HG02623 (cell line): ENCODE measurements at regions not wholly inside any gene's neighbourhood (a gene's known extent, or its start where the extent isn't known, plus 50 kb on each side); places are given as distances from the start of the nearest gene placed in this dataset.
A peak's percentile ranks its signal among the peaks of the same experiment; 100 is the strongest.

Experiments used
- ATAC-seq: cut with Tn5 transposase; IDR thresholded peaks from one replicate; pipeline ENCODE4 v1.9.1; 2021; ENCODE audit warnings: moderate library complexity; ENCODE audit not compliant: unreplicated experiment

DNA sequence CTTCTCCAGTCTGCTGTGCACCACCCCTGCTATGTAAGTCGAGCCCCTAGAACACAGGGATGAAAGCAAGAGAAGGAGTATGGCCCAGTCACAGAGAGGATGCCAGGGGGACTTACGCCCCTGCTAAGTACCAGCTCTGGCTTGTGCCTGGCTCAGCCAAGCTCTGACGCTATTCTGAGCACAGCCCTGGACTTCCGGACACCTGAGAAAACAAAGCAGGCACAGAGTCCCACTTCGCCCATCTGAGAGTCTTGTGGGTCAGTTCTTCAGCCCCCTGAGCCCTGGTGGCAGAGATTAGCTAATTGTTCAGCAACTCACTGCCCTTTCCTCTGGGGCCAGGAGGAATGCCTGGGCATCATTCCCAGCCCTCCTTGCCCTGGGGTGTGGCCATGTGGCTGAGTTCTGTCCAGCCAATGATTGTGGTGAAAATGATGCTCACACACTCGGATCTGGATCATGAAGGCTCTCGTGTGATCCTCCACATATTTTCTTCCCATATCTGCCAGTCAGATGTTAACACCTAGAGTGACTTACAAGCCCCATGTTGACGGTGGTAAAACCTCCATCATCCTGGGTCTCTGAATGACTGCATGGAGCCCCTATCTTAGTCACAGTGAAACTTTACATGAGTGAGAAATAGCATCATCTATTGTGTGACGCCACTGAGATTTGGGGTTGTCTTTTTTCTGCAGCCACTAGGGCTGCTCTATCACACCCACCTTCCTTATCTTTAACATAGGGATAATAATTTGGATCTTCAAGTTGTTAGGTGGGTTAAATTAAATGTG is 105.7 kb downstream of the TPRA1 start:
- ATAC-seq = no peak

- ATAC-seq = peak; percentile 67
Observed at GRCh38 chr3:127483902-127484591, 106.5 kb downstream of the TPRA1 start.

DNA sequence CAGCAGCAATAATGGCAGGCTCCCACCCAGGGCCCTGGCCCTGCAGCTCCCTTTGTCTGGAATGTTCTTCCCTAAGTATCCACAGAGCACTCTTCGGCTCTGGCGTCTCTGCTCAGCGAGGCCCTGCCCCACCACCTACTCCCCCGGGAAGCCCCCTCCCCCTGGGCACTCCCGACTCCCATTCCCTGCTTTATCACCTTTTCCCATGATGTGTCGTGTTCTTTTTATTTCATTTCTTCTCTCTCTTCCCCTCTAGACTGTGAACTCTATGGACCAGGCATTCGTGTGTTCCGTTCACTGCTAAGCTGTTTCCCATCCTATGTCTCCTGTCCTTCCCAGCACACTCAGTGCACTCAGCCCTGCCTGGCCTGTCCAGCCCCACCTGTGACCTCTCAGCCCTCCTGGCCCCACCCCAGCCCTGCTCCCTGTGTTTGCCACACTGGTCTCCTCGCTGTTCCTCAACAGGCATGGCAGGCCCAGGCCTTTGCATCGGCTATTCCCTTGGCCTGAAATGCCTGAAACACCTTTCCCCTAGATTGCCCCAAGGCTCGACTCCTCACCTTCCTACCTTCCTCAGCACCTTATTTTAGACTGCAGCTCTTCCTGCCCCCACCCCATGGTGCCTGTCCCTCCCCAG is 107.4 kb downstream of the TPRA1 start:
- ATAC-seq = no peak

- ATAC-seq = no peak
Observed at GRCh38 chr3:127482216-127483004, 108.1 kb downstream of the TPRA1 start.

DNA sequence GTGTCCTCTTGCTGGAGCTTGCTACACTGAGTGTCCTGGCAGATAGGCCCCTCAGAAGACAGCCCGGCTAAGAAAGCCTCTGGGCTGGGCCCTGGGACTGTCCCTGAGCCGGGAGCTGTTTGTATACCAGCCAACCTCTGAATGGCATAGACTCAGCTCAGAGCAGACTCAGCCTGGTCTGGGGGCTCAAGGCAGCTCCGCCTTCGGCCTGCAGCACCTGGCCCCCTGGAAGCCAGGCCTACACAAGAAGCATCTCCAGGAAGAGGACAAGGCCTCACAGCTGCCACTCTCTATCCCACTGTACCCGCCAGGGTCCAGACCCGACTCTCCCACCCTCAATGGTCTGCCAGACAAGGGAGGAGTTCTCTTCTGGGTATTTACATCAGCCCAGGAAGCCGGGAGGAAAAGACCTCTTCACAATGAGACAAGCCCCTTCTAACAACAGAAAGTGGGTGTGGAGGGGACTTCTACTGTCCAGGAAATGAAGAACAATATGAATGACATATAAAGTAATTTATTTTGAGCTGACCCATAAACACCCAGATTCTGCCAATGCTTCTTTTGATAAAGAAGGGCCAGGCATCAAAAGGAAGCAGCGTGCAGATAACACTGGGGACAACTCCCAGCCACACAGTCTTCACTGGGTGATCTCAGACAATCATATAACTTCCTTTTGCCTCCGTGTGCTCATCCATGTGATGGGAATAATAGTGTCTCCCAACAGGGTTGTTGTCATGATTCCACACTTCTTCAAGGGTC is 110.2 kb downstream of the TPRA1 start:
- no peak for ATAC-seq

DNA sequence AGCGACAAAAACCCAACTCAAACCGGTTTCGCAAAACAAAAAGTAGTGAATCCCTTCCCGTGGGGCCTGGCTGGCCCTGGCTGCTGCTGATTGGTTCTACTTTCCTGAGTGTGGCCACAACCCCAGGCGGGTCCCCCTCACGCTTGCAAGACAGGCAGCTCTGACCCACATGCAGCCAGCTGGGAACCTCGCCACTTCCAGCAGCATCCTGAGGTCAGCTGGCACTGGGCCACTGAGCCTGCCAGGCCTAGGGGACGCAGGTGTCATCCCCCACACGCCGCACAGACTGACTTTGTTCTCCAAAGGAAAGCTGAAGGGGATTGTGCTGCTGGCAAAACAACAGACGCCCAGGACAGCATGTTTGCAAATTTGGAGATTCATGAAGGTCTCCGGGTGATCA is 111.1 kb downstream of the TPRA1 start:
- no peak for ATAC-seq

- ATAC-seq = no peak
Observed at GRCh38 chr3:127478922-127479321, 111.6 kb downstream of the TPRA1 start.

GRCh38 chr3:127477396-127477795 is 113.1 kb downstream of the TPRA1 start:
- no peak for ATAC-seq

GRCh38 chr3:127476936-127477335 is 113.6 kb downstream of the TPRA1 start:
- no peak for ATAC-seq

GRCh38 chr3:127475975-127476705 is 114.4 kb downstream of the TPRA1 start:
- no peak for ATAC-seq

DNA sequence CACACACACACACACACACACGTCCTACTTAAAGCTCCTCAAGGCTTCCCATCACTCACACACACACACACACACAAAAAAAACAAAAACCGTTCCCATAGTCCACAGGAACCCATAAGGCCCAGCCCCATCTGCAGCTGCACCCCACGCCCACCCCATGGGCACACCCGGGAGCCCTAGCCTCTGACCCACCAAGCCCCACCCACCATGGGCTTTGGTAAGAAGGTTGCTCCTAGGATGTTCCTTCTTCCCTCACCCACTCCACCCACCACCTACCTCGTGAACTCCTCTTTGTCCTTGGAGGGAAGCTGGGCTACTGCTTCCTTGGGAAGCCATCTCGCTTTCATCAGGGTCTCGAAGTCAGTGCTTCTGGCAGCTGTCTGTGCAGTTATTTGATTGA is 115.1 kb downstream of the TPRA1 start:
- no peak for ATAC-seq

GRCh38 chr3:127473244-127474024 is 117.1 kb downstream of the TPRA1 start:
- ATAC-seq = no peak

GRCh38 chr3:127472506-127472905 is 118.0 kb downstream of the TPRA1 start:
- no peak for ATAC-seq

DNA sequence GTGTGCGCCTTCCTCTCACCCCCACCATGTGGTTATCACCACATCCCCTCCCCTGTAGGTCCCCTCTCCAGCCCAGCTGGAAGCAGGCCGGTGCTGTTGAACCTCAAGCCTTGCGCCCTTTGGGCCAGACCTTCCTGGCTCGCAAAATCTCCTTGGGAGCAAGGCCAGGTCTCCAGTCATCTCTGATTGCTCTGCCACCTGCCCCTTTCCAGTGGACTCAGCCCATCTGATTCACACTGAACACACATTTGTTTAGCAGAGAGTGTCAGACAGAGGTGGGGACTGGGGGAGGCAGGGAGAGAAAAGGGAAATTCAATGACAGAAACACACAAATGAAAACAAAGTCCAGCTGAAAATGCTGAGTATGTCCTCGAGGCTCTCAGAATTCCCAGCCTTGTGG is 119.4 kb downstream of the TPRA1 start:
- ATAC-seq = no peak

DNA sequence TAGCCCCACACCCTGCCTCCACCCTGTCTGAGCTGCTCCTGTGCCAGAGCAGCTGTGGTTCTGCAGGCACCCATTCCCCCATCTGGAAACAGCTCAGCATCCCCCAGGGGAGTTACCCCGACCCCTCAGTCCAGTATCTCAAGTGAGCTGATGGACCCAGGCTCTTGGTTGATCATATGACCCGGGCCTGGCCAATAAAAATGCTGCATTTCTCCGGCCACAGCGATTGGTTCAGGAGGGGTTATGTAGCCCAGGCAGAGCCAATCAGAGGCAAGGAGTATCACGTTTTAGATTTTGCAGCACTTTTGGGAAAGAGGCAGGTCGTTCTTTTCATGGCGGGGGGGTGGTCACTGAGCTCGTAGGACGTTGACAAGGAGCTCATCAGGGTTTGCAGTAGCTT is 120.8 kb downstream of the TPRA1 start:
- no peak for ATAC-seq

- ATAC-seq = no peak
Observed at GRCh38 chr3:127467391-127467790, 123.1 kb downstream of the TPRA1 start.

DNA sequence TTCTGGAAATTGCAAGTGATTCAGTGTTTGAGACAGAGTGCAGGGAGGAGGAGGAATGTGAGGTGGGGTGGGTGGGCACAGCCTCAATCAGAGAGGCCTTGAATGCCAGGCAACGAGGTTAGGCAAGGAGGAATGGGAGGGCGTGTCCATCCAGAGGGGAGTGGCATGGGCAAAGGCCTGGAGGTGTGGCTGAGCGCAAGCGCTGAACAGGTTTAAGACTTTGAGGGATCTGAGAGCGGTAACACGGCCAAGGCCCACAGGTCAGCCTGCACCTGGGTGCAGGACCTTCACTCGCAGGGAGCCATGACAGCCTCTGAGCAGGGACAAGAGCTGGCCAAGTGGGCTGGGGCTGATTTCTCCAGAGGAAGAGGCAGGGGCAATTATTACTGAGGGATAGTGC is 125.9 kb downstream of the TPRA1 start:
- ATAC-seq = no peak

DNA sequence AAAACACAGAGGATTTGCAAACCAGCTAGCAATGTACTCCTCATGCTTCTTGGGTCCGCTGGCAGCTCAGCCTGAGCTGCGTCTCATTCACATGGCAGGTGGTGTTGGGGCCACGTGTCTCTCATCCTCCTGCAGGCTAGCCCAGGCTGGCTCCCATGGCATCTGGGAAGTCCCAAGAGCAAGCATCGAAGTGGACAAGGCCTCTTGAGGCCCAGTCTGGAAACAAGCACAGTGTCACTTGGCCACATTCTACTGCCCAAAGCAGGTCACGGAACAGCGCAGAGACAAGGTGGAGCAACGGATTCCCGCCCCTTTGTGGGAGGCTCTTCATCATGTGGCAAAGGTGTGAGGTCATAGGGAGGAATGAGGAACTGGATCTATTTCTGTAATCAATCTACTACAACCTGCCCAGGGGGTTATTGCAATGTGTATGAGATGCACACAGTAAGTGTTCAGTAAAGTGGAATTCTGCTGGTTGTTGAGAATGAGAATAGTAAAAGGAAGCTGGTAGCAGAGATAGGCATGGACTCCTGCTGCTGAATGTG is 128.3 kb downstream of the TPRA1 start:
- ATAC-seq = no peak
